ENCODE measurements at regions not wholly inside any gene's neighbourhood (a gene's known extent, or its start where the extent isn't known, plus 50 kb on each side); places are given as distances from the start of the nearest gene placed in this dataset.

- Histone ChIP-seq H3K9me3 (ENCODE audit: control insufficient read depth in 2 of 2, insufficient read depth in 1 of 2, low read length in 1 of 2) (no peaks in the 10 kb centered on the region), H3K4me1 (ENCODE audit: control insufficient read depth in 2 of 2, insufficient read depth in 2 of 2, low read length in 2 of 2) (peaks cover 4 to 13% of the 10 kb centered on the region in 2 donors), H3K27me3 (ENCODE audit: control insufficient read depth in 2 of 2, insufficient read depth in 1 of 2, low read length in 1 of 2) (no peaks in the 10 kb centered on the region), H3K4me3 (ENCODE audit: low read length in 2 of 2) (no peak overlapping the region), H3K36me3 (ENCODE audit: control insufficient read depth in 2 of 2, insufficient read depth in 2 of 2, low read length in 1 of 2) (no peaks in the 10 kb centered on the region), H3K27ac (ENCODE audit: low read depth in 1 of 2, low read length in 1 of 2) (no peak overlapping the region)
- DNase-seq (ENCODE audit: low read depth in 6 of 9, low spot score in 9 of 9): no peak
- 92% methylated on average over 1 of the region's 1 CpG for WGBS
Measured at GRCh38 chr14:22008766-22009165, 335.1 kb upstream of the OR4E1 start.

- DNase-seq (ENCODE audit: low read depth in 6 of 9, low spot score in 9 of 9): peak in 3 of 9 donors; percentile 52 to 79 (median 60)
Measured at GRCh38 chr14:22007784-22008412, 334.3 kb upstream of the OR4E1 start.

GRCh38 chr14:22007363-22007762 lies 333.7 kb upstream of the OR4E1 start:
- Histone ChIP-seq H3K27me3 (ENCODE audit: control insufficient read depth in 2 of 2, insufficient read depth in 1 of 2, low read length in 1 of 2) (no peaks in the 10 kb centered on the region), H3K36me3 (ENCODE audit: control insufficient read depth in 2 of 2, insufficient read depth in 2 of 2, low read length in 1 of 2) (no peaks in the 10 kb centered on the region), H3K9me3 (ENCODE audit: control insufficient read depth in 2 of 2, insufficient read depth in 1 of 2, low read length in 1 of 2) (no peaks in the 10 kb centered on the region), H3K4me3 (ENCODE audit: low read length in 2 of 2) (peak overlapping the region; percentile 2 to 11), H3K4me1 (ENCODE audit: control insufficient read depth in 2 of 2, insufficient read depth in 2 of 2, low read length in 2 of 2) (peaks cover 11 to 27% of the 10 kb centered on the region in 2 donors), H3K27ac (ENCODE audit: low read depth in 1 of 2, low read length in 1 of 2) (peak overlapping the region; percentile 48 to 82)
- peak in 1 of 9 donors; percentile 60 for DNase-seq (ENCODE audit: low read depth in 6 of 9, low spot score in 9 of 9)
- WGBS: 92% methylated on average over 3 of the region's 3 CpGs

More at GRCh38 chr14:22007784-22008412, 334.3 kb upstream of the OR4E1 start:
- peak overlapping the region; percentile 2 to 11 for H3K4me3 ChIP-seq (ENCODE audit: low read length in 2 of 2)
- WGBS: 82% methylated on average over 6 of the region's 6 CpGs
- peaks cover 9 to 21% of the 10 kb centered on the region in 2 donors for H3K4me1 ChIP-seq (ENCODE audit: control insufficient read depth in 2 of 2, insufficient read depth in 2 of 2, low read length in 2 of 2)
- H3K27me3 ChIP-seq (ENCODE audit: control insufficient read depth in 2 of 2, insufficient read depth in 1 of 2, low read length in 1 of 2): no peaks in the 10 kb centered on the region
- H3K36me3 ChIP-seq (ENCODE audit: control insufficient read depth in 2 of 2, insufficient read depth in 2 of 2, low read length in 1 of 2): no peaks in the 10 kb centered on the region
- peak overlapping the region; percentile 48 to 82 for H3K27ac ChIP-seq (ENCODE audit: low read depth in 1 of 2, low read length in 1 of 2)
- no peaks in the 10 kb centered on the region for H3K9me3 ChIP-seq (ENCODE audit: control insufficient read depth in 2 of 2, insufficient read depth in 1 of 2, low read length in 1 of 2)

DNA sequence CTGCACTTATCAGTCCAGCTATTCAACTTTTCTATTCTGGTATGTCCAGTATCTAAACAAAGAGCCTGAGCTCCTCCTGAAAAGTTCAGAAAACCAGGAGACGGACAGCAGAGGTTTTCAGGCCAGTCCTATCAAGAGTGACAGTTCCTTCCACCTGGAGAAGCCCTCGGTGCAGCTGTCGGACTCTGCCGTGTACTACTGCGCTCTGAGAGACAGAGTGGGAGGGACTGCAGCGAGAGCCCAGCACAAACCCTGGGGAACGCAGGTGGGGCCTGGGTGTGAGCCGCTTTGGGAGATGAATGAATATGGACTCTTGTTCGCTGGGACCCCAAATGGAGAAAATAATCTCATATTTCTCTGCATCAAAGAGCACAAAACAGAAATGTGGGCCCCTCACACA lies 329.8 kb upstream of the OR4E1 start:
- H3K36me3 ChIP-seq (ENCODE audit: control insufficient read depth in 2 of 2, insufficient read depth in 2 of 2, low read length in 1 of 2): no peaks in the 10 kb centered on the region

DNA sequence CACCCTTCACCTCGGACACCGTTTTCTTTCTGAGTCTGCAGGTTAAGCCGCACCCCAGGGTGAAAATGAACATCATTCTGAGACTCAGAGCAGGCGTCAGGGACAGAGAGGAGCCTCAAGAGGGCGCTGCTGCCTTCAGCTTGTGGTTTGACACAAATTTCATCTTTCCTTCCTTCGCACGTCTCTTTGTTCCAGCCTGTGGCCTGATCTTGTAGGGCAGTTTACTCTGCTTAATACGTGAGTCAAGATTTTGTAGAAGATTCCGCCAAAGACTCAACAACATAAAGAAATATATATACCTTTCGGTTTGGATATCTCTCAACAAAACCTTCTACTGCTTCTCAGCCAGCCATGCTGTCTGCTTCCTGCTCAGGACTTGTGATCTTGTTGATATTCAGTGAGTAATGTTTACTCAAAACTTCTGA lies 329.3 kb upstream of the OR4E1 start:
- Histone ChIP-seq H3K27me3 (ENCODE audit: control insufficient read depth in 2 of 2, insufficient read depth in 1 of 2, low read length in 1 of 2) (no peaks in the 10 kb centered on the region), H3K4me3 (ENCODE audit: low read length in 2 of 2) (peak overlapping the region; percentile 34 to 43), H3K36me3 (ENCODE audit: control insufficient read depth in 2 of 2, insufficient read depth in 2 of 2, low read length in 1 of 2) (no peaks in the 10 kb centered on the region), H3K9me3 (ENCODE audit: control insufficient read depth in 2 of 2, insufficient read depth in 1 of 2, low read length in 1 of 2) (no peaks in the 10 kb centered on the region), H3K4me1 (ENCODE audit: control insufficient read depth in 2 of 2, insufficient read depth in 2 of 2, low read length in 2 of 2) (peaks cover 11 to 31% of the 10 kb centered on the region in 2 donors), H3K27ac (ENCODE audit: low read depth in 1 of 2, low read length in 1 of 2) (peak overlapping the region; percentile 10 to 95)
- DNase-seq (ENCODE audit: low read depth in 6 of 9, low spot score in 9 of 9): peak in 8 of 9 donors; percentile 76 to 93 (median 84)
- 44% methylated on average over 10 of the region's 10 CpGs for WGBS

More for the DNA sequence above, 329.8 kb upstream of the OR4E1 start:
- Histone ChIP-seq H3K4me3 (ENCODE audit: low read length in 2 of 2) (peak overlapping the region; percentile 34 to 43), H3K27me3 (ENCODE audit: control insufficient read depth in 2 of 2, insufficient read depth in 1 of 2, low read length in 1 of 2) (no peaks in the 10 kb centered on the region), H3K9me3 (ENCODE audit: control insufficient read depth in 2 of 2, insufficient read depth in 1 of 2, low read length in 1 of 2) (no peaks in the 10 kb centered on the region), H3K27ac (ENCODE audit: low read depth in 1 of 2, low read length in 1 of 2) (peak overlapping the region; percentile 10 to 95), H3K4me1 (ENCODE audit: control insufficient read depth in 2 of 2, insufficient read depth in 2 of 2, low read length in 2 of 2) (peaks cover 11 to 29% of the 10 kb centered on the region in 2 donors)
- peak in 4 of 9 donors; percentile 43 to 80 (median 50) for DNase-seq (ENCODE audit: low read depth in 6 of 9, low spot score in 9 of 9)
- 59% methylated on average over 9 of the region's 9 CpGs for WGBS

- WGBS: 90% methylated on average over 2 of the region's 2 CpGs
- DNase-seq (ENCODE audit: low read depth in 6 of 9, low spot score in 9 of 9): peak in 1 of 9 donors; percentile 57
- H3K4me1 ChIP-seq (ENCODE audit: control insufficient read depth in 2 of 2, insufficient read depth in 2 of 2, low read length in 2 of 2): peaks cover 8 to 32% of the 10 kb centered on the region in 2 donors
- peak overlapping the region in 1 of 2 donors; percentile 40 for H3K4me3 ChIP-seq (ENCODE audit: low read length in 2 of 2)
- no peak overlapping the region for H3K27ac ChIP-seq (ENCODE audit: low read depth in 1 of 2, low read length in 1 of 2)
- no peaks in the 10 kb centered on the region for H3K36me3 ChIP-seq (ENCODE audit: control insufficient read depth in 2 of 2, insufficient read depth in 2 of 2, low read length in 1 of 2)
- no peaks in the 10 kb centered on the region for H3K9me3 ChIP-seq (ENCODE audit: control insufficient read depth in 2 of 2, insufficient read depth in 1 of 2, low read length in 1 of 2)
- H3K27me3 ChIP-seq (ENCODE audit: control insufficient read depth in 2 of 2, insufficient read depth in 1 of 2, low read length in 1 of 2): no peaks in the 10 kb centered on the region
Measured at GRCh38 chr14:21999402-21999801, 325.8 kb upstream of the OR4E1 start.

- Histone ChIP-seq H3K4me3 (ENCODE audit: low read length in 2 of 2) (peak overlapping the region; percentile 40), H3K9me3 (ENCODE audit: control insufficient read depth in 2 of 2, insufficient read depth in 1 of 2, low read length in 1 of 2) (no peaks in the 10 kb centered on the region), H3K36me3 (ENCODE audit: control insufficient read depth in 2 of 2, insufficient read depth in 2 of 2, low read length in 1 of 2) (no peaks in the 10 kb centered on the region), H3K27ac (ENCODE audit: low read depth in 1 of 2, low read length in 1 of 2) (peak overlapping the region in 1 of 2 donors; percentile 50), H3K27me3 (ENCODE audit: control insufficient read depth in 2 of 2, insufficient read depth in 1 of 2, low read length in 1 of 2) (no peaks in the 10 kb centered on the region), H3K4me1 (ENCODE audit: control insufficient read depth in 2 of 2, insufficient read depth in 2 of 2, low read length in 2 of 2) (peaks cover 0 to 17% of the 10 kb centered on the region in 2 donors)
- peak in 7 of 9 donors; percentile 47 to 87 (median 64) for DNase-seq (ENCODE audit: low read depth in 6 of 9, low spot score in 9 of 9)
- 45% methylated on average over 3 of the region's 3 CpGs for WGBS
Measured at GRCh38 chr14:21997300-21997699, 323.7 kb upstream of the OR4E1 start.

- no peak overlapping the region for H3K27ac ChIP-seq (ENCODE audit: low read depth in 1 of 2, low read length in 1 of 2)
- no peak for DNase-seq (ENCODE audit: low read depth in 6 of 9, low spot score in 9 of 9)
- no peak overlapping the region for H3K4me3 ChIP-seq (ENCODE audit: low read length in 2 of 2)
- H3K9me3 ChIP-seq (ENCODE audit: control insufficient read depth in 2 of 2, insufficient read depth in 1 of 2, low read length in 1 of 2): no peaks in the 10 kb centered on the region
- no peaks in the 10 kb centered on the region for H3K27me3 ChIP-seq (ENCODE audit: control insufficient read depth in 2 of 2, insufficient read depth in 1 of 2, low read length in 1 of 2)
- H3K36me3 ChIP-seq (ENCODE audit: control insufficient read depth in 2 of 2, insufficient read depth in 2 of 2, low read length in 1 of 2): no peaks in the 10 kb centered on the region
- H3K4me1 ChIP-seq (ENCODE audit: control insufficient read depth in 2 of 2, insufficient read depth in 2 of 2, low read length in 2 of 2): peaks cover 0 to 26% of the 10 kb centered on the region in 2 donors
Measured at GRCh38 chr14:21995332-21995731, 321.7 kb upstream of the OR4E1 start.

GRCh38 chr14:21993837-21994236 lies 320.2 kb upstream of the OR4E1 start:
- H3K4me3 ChIP-seq (ENCODE audit: low read length in 2 of 2): no peak overlapping the region
- DNase-seq (ENCODE audit: low read depth in 6 of 9, low spot score in 9 of 9): no peak
- no peaks in the 10 kb centered on the region for H3K36me3 ChIP-seq (ENCODE audit: control insufficient read depth in 2 of 2, insufficient read depth in 2 of 2, low read length in 1 of 2)
- no peak overlapping the region for H3K27ac ChIP-seq (ENCODE audit: low read depth in 1 of 2, low read length in 1 of 2)
- H3K27me3 ChIP-seq (ENCODE audit: control insufficient read depth in 2 of 2, insufficient read depth in 1 of 2, low read length in 1 of 2): no peaks in the 10 kb centered on the region
- no peaks in the 10 kb centered on the region for H3K9me3 ChIP-seq (ENCODE audit: control insufficient read depth in 2 of 2, insufficient read depth in 1 of 2, low read length in 1 of 2)
- H3K4me1 ChIP-seq (ENCODE audit: control insufficient read depth in 2 of 2, insufficient read depth in 2 of 2, low read length in 2 of 2): peaks cover 0 to 28% of the 10 kb centered on the region in 2 donors

Measured in thymus (tissue), 11 donors.